ENCODE measurements at regions not wholly inside any gene's neighbourhood (a gene's known extent, or its start where the extent isn't known, plus 50 kb on each side); places are given as distances from the start of the nearest gene placed in this dataset.

- Histone ChIP-seq H3K36me3 (no peaks in the 10 kb centered on the region), H3K27ac (no peak overlapping the region), H3K4me1 (peaks cover 0 to 8% (median 0%) of the 10 kb centered on the region in 9 donors), H3K9me3 (no peaks in the 10 kb centered on the region), H3K4me3 (no peak overlapping the region), H3K27me3 (no peaks in the 10 kb centered on the region)
- no peak for DNase-seq
- ATAC-seq: no peak
- 46 to 47% methylated on average over 9 of the region's 9 CpGs for WGBS, 2 donors
- intact Hi-C loops (cut with DNase I): no loop called here
- no peak for TF ChIP-seq CTCF (IDR thresholded peaks at IDR 0.05)
Measured at GRCh38 chr19:31223740-31224534, 125.3 kb downstream of the TSHZ3 start.

- ATAC-seq: peak in 1 of 8 donors; percentile 46
- no peak for TF ChIP-seq CTCF (IDR thresholded peaks at IDR 0.05)
- H3K36me3 ChIP-seq: no peaks in the 10 kb centered on the region
- no peak overlapping the region for H3K27ac ChIP-seq
- 65 to 67% methylated on average over 2 of the region's 2 CpGs for WGBS, 2 donors
- H3K4me1 ChIP-seq: peaks cover 0 to 8% (median 0%) of the 10 kb centered on the region in 9 donors
- no peak for DNase-seq
- H3K27me3 ChIP-seq: no peaks in the 10 kb centered on the region
- no peaks in the 10 kb centered on the region for H3K9me3 ChIP-seq
- intact Hi-C loops (cut with DNase I): no loop called here
- H3K4me3 ChIP-seq: no peak overlapping the region
Measured at GRCh38 chr19:31220540-31220939, 128.7 kb downstream of the TSHZ3 start.

DNA sequence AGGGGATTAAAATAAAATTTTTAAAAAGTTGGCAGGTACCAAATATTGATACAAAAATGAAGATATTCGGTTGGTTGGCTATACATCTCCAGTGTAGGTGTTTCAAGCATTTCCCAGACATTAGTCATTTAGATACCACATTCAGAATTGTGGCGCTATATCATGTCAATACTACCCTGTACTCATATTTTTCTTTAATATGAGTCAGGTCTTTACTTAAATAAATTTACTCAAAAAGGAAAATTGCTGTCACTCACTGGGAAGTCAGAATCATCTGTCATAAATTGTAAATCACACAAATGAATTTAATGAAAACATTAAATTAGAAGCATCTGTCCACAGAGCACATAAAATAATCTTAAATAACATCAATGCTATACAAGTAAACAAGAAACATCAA is 134.2 kb downstream of the TSHZ3 start:
- Histone ChIP-seq H3K4me1 (peaks cover 0 to 12% (median 0%) of the 10 kb centered on the region in 9 donors), H3K4me3 (no peak overlapping the region), H3K36me3 (no peaks in the 10 kb centered on the region), H3K27me3 (peaks cover 0 to 9% (median 0%) of the 10 kb centered on the region in 7 donors), H3K9me3 (no peaks in the 10 kb centered on the region), H3K27ac (no peak overlapping the region)
- ATAC-seq: no peak
- intact Hi-C loops (cut with DNase I): no loop called here
- no peak for DNase-seq
- no peak for TF ChIP-seq CTCF (IDR thresholded peaks at IDR 0.05)
- WGBS, 2 donors: 91 to 92% methylated on average over 2 of the region's 2 CpGs

- Histone ChIP-seq H3K9me3 (no peaks in the 10 kb centered on the region), H3K27ac (peak overlapping the region in 1 of 10 donors; percentile 74), H3K36me3 (no peaks in the 10 kb centered on the region), H3K27me3 (peaks cover 0 to 9% (median 0%) of the 10 kb centered on the region in 7 donors), H3K4me1 (peaks cover 0 to 12% (median 0%) of the 10 kb centered on the region in 9 donors), H3K4me3 (no peak overlapping the region)
- WGBS, 2 donors: 62 to 84% methylated on average over 9 of the region's 9 CpGs
- peak; percentile 41 to 91 (median 72) for ATAC-seq
- intact Hi-C loops (cut with DNase I): no loop called here
- DNase-seq: peak; percentile 20 to 41
- TF ChIP-seq CTCF (IDR thresholded peaks at IDR 0.05): no peak
Measured at GRCh38 chr19:31214086-31214485, 135.2 kb downstream of the TSHZ3 start.
